Adrenal gland (tissue), 5 donors: ENCODE measurements at regions not wholly inside any gene's neighbourhood (a gene's known extent, or its start where the extent isn't known, plus 50 kb on each side); places are given as distances from the start of the nearest gene placed in this dataset.

Experiments
- POLR2A ChIP-seq, 2 donors: fragments of 450-650 bp; IDR thresholded peaks; one replicate each; pipeline ENCODE4 v1.6.1; 2017; ENCODE audit warnings: antibody characterized with exemption in 2 of 2, mild to moderate bottlenecking in 2 of 2, moderate library complexity in 1 of 2
- TF ChIP-seq, protein P1 (sequence below), 6 experiments: fragments of 450-650 bp in 4 of 6; fragments of 200-600 bp in 2 of 6; sonication (generic) in 1 of 6; IDR thresholded peaks; 1 replicate in 5 of 6; 2 replicates in 1 of 6; pipeline versions ENCODE4 v1.5.1 to v1.8.0; 2016 to 2021; ENCODE audit warnings: antibody characterized with exemption in 6 of 6, mild to moderate bottlenecking in 2 of 6, moderate library complexity in 1 of 6
- donor health status: DM: no; HTN: no; CAD: no.

- TF ChIP-seq, protein P1, sequence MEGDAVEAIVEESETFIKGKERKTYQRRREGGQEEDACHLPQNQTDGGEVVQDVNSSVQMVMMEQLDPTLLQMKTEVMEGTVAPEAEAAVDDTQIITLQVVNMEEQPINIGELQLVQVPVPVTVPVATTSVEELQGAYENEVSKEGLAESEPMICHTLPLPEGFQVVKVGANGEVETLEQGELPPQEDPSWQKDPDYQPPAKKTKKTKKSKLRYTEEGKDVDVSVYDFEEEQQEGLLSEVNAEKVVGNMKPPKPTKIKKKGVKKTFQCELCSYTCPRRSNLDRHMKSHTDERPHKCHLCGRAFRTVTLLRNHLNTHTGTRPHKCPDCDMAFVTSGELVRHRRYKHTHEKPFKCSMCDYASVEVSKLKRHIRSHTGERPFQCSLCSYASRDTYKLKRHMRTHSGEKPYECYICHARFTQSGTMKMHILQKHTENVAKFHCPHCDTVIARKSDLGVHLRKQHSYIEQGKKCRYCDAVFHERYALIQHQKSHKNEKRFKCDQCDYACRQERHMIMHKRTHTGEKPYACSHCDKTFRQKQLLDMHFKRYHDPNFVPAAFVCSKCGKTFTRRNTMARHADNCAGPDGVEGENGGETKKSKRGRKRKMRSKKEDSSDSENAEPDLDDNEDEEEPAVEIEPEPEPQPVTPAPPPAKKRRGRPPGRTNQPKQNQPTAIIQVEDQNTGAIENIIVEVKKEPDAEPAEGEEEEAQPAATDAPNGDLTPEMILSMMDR (IDR thresholded peaks at IDR 0.05) = no peak
- no peak for TF ChIP-seq POLR2A (IDR thresholded peaks at IDR 0.05)
These were observed 182.1 kb upstream of the HHIP start for GRCh38 chr4:144463896-144464295.
